ENCODE measurements at regions not wholly inside any gene's neighbourhood (a gene's known extent, or its start where the extent isn't known, plus 50 kb on each side); places are given as distances from the start of the nearest gene placed in this dataset.

GRCh38 chr11:100473390-100473740 is 213.7 kb upstream of the ARHGAP42 start (continued):
- no peak for TF ChIP-seq PCBP2 (optimal IDR thresholded peaks at IDR 0.05; ENCODE audit: low read depth, low read length, poor library complexity, severe bottlenecking)
- TF ChIP-seq TOPORS (CRISPR knock-in tag; IDR thresholded peaks at IDR 0.05): no peak
- no peak for TF ChIP-seq DZIP1 (CRISPR knock-in tag; IDR thresholded peaks at IDR 0.05)
- no peak for TF ChIP-seq RAD51 (IDR thresholded peaks at IDR 0.05; ENCODE audit: borderline replicate concordance)
- no peak for TF ChIP-seq BRD4 (CRISPR knock-in tag; IDR thresholded peaks at IDR 0.05)
- TF ChIP-seq FLYWCH1 (CRISPR knock-in tag; IDR thresholded peaks at IDR 0.05): no peak
- no peak for TF ChIP-seq MIXL1 (CRISPR knock-in tag; IDR thresholded peaks at IDR 0.05)
- no peak for TF ChIP-seq SRY (CRISPR knock-in tag; IDR thresholded peaks at IDR 0.05)

GRCh38 chr11:100484948-100485347 is 202.1 kb upstream of the ARHGAP42 start:
- no peaks in the 10 kb centered on the region for H3K36me3 ChIP-seq (replicated peaks in 1 of 2; ENCODE audit: control insufficient read depth in 1 of 2, insufficient read depth in 2 of 2, low read length in 2 of 2)
- intact Hi-C loops (cut with micrococcal nuclease; ENCODE audit: unreplicated experiment): no loop called here
- H3K4me1 ChIP-seq (ENCODE audit: insufficient read depth, low read length): no peaks in the 10 kb centered on the region
- ATAC-seq (no peak), DNase-seq (ENCODE audit: low spot score) (no peak), FAIRE-seq (no peak)
- H3K4me3 ChIP-seq (replicated peaks in 1 of 3; ENCODE audit: insufficient read depth in 1 of 3, low read depth in 2 of 3, low read length in 3 of 3): no peak overlapping the region
- no peak overlapping the region for H3K4me2 ChIP-seq (ENCODE audit: low read depth, low read length)
- no peak overlapping the region for H2AFZ ChIP-seq (ENCODE audit: low read length)
- no peak overlapping the region for H3K27ac ChIP-seq (ENCODE audit: extremely low read length, insufficient read depth, low read length)
- under 1% methylated on average over 2 of the region's 2 CpGs for WGBS (ENCODE audit: low lambda C conversion rate)
- H3K27me3 ChIP-seq (ENCODE audit: control insufficient read depth in 1 of 2, insufficient read depth in 2 of 2, low read length in 2 of 2): no peaks in the 10 kb centered on the region
- H3K9ac ChIP-seq (ENCODE audit: insufficient read depth, low read depth, low read length): no peak overlapping the region
- in situ Hi-C loops (cut with HindIII; ENCODE audit: extremely low pct_ligation_motif_present, low pct_unique_long_range_greater_than_20kb): no loop called here
- no peaks in the 10 kb centered on the region for H3K79me2 ChIP-seq (ENCODE audit: insufficient read depth, low read length)
- POLR2A ChIA-PET: no interaction called here
- peaks cover 5% of the 10 kb centered on the region; the same call in 1 of the 2 replicates for H3K9me3 ChIP-seq (ENCODE audit: low read length)
- CTCF ChIA-PET (ENCODE audit: low intra/inter-chr PET ratio, low total read pairs): no interaction called here
- no peaks in the 10 kb centered on the region for H4K20me1 ChIP-seq (ENCODE audit: insufficient read depth, low read length)
- BruUV-seq (replicated peaks): no TSS peak
- TF ChIP-seq FOXJ3 (CRISPR knock-in tag; IDR thresholded peaks at IDR 0.05; ENCODE audit: borderline replicate concordance) (no peak), ZNF337 (CRISPR knock-in tag; IDR thresholded peaks at IDR 0.05; ENCODE audit: borderline replicate concordance, low read depth) (no peak), ZSCAN20 (CRISPR knock-in tag; IDR thresholded peaks at IDR 0.05; ENCODE audit: borderline replicate concordance) (no peak), NR2C2 (CRISPR knock-in tag; IDR thresholded peaks at IDR 0.05; ENCODE audit: borderline replicate concordance) (no peak), ZNF567 (CRISPR knock-in tag; IDR thresholded peaks at IDR 0.05; ENCODE audit: borderline replicate concordance) (no peak), ARID2 (CRISPR knock-in tag; IDR thresholded peaks at IDR 0.05; ENCODE audit: borderline replicate concordance) (no peak), TBX3 (IDR thresholded peaks at IDR 0.05; ENCODE audit: borderline replicate concordance) (no peak), ATM (IDR thresholded peaks at IDR 0.05; ENCODE audit: borderline replicate concordance) (no peak), SRSF9 (IDR thresholded peaks at IDR 0.05; ENCODE audit: borderline replicate concordance, insufficient read depth, low read depth, low read length, poor library complexity, severe bottlenecking) (no peak), ZNF468 (CRISPR knock-in tag; IDR thresholded peaks at IDR 0.05) (no peak), PHF20 (CRISPR knock-in tag; IDR thresholded peaks at IDR 0.05) (no peak), PCBP1 (IDR thresholded peaks at IDR 0.05; ENCODE audit: borderline replicate concordance, low read depth, low read length) (no peak), ZFP36 (IDR thresholded peaks at IDR 0.05; ENCODE audit: borderline replicate concordance, low read depth, low read length, partially characterized antibody) (no peak), REL (CRISPR knock-in tag; conservative IDR thresholded peaks at IDR 0.05) (no peak), GATA4 (IDR thresholded peaks at IDR 0.05; ENCODE audit: borderline replicate concordance, low read depth) (no peak), GFI1 (CRISPR knock-in tag; IDR thresholded peaks at IDR 0.05; ENCODE audit: borderline replicate concordance) (no peak), ZNF724P (CRISPR knock-in tag; IDR thresholded peaks at IDR 0.05; ENCODE audit: borderline replicate concordance) (no peak)
